ENCODE measurements at regions not wholly inside any gene's neighbourhood (a gene's known extent, or its start where the extent isn't known, plus 50 kb on each side); places are given as distances from the start of the nearest gene placed in this dataset.
"Not testable (repeated sequence)": the region's sequence is repeated elsewhere in the genome, so short reads cannot be mapped to it uniquely, and the experiment has no call there.

GRCh38 chr14:105588236-105588860 is 62.0 kb downstream of the TMEM121 start:
- TF ChIP-seq CTCF (IDR thresholded peaks at IDR 0.05): no peak
- Histone ChIP-seq H3K4me3 (no peak overlapping the region), H3K4me1 (ENCODE audit: control insufficient read depth in 1 of 2, low read depth in 2 of 2) (no peaks in the 10 kb centered on the region), H3K27me3 (replicated peaks; ENCODE audit: insufficient read depth) (no peaks in the 10 kb centered on the region), H3K9me3 (no peaks in the 10 kb centered on the region), H3K36me3 (no peaks in the 10 kb centered on the region), H3K27ac (no peak overlapping the region)
- DNase-seq (ENCODE audit: low spot score): no peak
- ATAC-seq (ENCODE audit: insufficient number of reproducible peaks, low FRiP score, low read depth): no peak

- Histone ChIP-seq H3K36me3 (no peaks in the 10 kb centered on the region), H3K4me3 (no peak overlapping the region), H3K9me3 (no peaks in the 10 kb centered on the region), H3K27me3 (replicated peaks; ENCODE audit: insufficient read depth) (no peaks in the 10 kb centered on the region), H3K4me1 (ENCODE audit: control insufficient read depth in 1 of 2, low read depth in 2 of 2) (no peaks in the 10 kb centered on the region), H3K27ac (no peak overlapping the region)
- ATAC-seq (ENCODE audit: insufficient number of reproducible peaks, low FRiP score, low read depth) (no peak), DNase-seq (ENCODE audit: low spot score) (no peak)
- TF ChIP-seq CTCF (IDR thresholded peaks at IDR 0.05): no peak
Observed at GRCh38 chr14:105589161-105589925, 63.0 kb downstream of the TMEM121 start.

- H3K36me3 ChIP-seq; ATAC-seq (ENCODE audit: insufficient number of reproducible peaks, low FRiP score, low read depth); H3K4me1 ChIP-seq (ENCODE audit: control insufficient read depth in 1 of 2, low read depth in 2 of 2); H3K4me3 ChIP-seq; H3K27me3 ChIP-seq (replicated peaks; ENCODE audit: insufficient read depth); H3K9me3 ChIP-seq; DNase-seq (ENCODE audit: low spot score); H3K27ac ChIP-seq: not testable (repeated sequence)
Observed at GRCh38 chr14:105589926-105590185, 63.5 kb downstream of the TMEM121 start.

- Histone ChIP-seq H3K9me3 (no peaks in the 10 kb centered on the region), H3K27me3 (replicated peaks; ENCODE audit: insufficient read depth) (no peaks in the 10 kb centered on the region)
Observed at GRCh38 chr14:105591052-105591451, 64.7 kb downstream of the TMEM121 start.

GRCh38 chr14:105591792-105592341 is 65.5 kb downstream of the TMEM121 start:
- not testable (repeated sequence) for ATAC-seq (ENCODE audit: insufficient number of reproducible peaks, low FRiP score, low read depth)

More at GRCh38 chr14:105591052-105591451, 64.7 kb downstream of the TMEM121 start:
- Histone ChIP-seq H3K4me1 (ENCODE audit: control insufficient read depth in 1 of 2, low read depth in 2 of 2) (no peaks in the 10 kb centered on the region), H3K36me3 (no peaks in the 10 kb centered on the region), H3K27ac (no peak overlapping the region), H3K4me3 (no peak overlapping the region)
- TF ChIP-seq CTCF (IDR thresholded peaks at IDR 0.05): no peak
- no peak for ATAC-seq (ENCODE audit: insufficient number of reproducible peaks, low FRiP score, low read depth)
- no peak for DNase-seq (ENCODE audit: low spot score)

GRCh38 chr14:105592646-105593045 is 66.3 kb downstream of the TMEM121 start:
- DNase-seq (ENCODE audit: low spot score); H3K9me3 ChIP-seq; H3K36me3 ChIP-seq; ATAC-seq (ENCODE audit: insufficient number of reproducible peaks, low FRiP score, low read depth); H3K4me1 ChIP-seq (ENCODE audit: control insufficient read depth in 1 of 2, low read depth in 2 of 2); H3K4me3 ChIP-seq; H3K27me3 ChIP-seq (replicated peaks; ENCODE audit: insufficient read depth); H3K27ac ChIP-seq: not testable (repeated sequence)

More at GRCh38 chr14:105591792-105592341, 65.5 kb downstream of the TMEM121 start:
- DNase-seq (ENCODE audit: low spot score); H3K9me3 ChIP-seq; H3K27ac ChIP-seq; H3K27me3 ChIP-seq (replicated peaks; ENCODE audit: insufficient read depth); H3K4me1 ChIP-seq (ENCODE audit: control insufficient read depth in 1 of 2, low read depth in 2 of 2); H3K4me3 ChIP-seq; H3K36me3 ChIP-seq: not testable (repeated sequence)

- not testable (repeated sequence) for H3K27me3 ChIP-seq (replicated peaks; ENCODE audit: insufficient read depth); H3K27ac ChIP-seq; DNase-seq (ENCODE audit: low spot score); H3K36me3 ChIP-seq; H3K9me3 ChIP-seq; H3K4me1 ChIP-seq (ENCODE audit: control insufficient read depth in 1 of 2, low read depth in 2 of 2); ATAC-seq (ENCODE audit: insufficient number of reproducible peaks, low FRiP score, low read depth); H3K4me3 ChIP-seq
Observed at GRCh38 chr14:105595346-105595745, 69.0 kb downstream of the TMEM121 start.

- not testable (repeated sequence) for DNase-seq (ENCODE audit: low spot score); H3K4me3 ChIP-seq; H3K4me1 ChIP-seq (ENCODE audit: control insufficient read depth in 1 of 2, low read depth in 2 of 2); H3K27me3 ChIP-seq (replicated peaks; ENCODE audit: insufficient read depth); H3K36me3 ChIP-seq; H3K9me3 ChIP-seq; H3K27ac ChIP-seq; ATAC-seq (ENCODE audit: insufficient number of reproducible peaks, low FRiP score, low read depth)
Observed at GRCh38 chr14:105596374-105596773, 70.0 kb downstream of the TMEM121 start.

GRCh38 chr14:105598040-105598763 is 71.8 kb downstream of the TMEM121 start:
- H3K4me1 ChIP-seq (ENCODE audit: control insufficient read depth in 1 of 2, low read depth in 2 of 2); H3K27ac ChIP-seq; DNase-seq (ENCODE audit: low spot score); H3K36me3 ChIP-seq; ATAC-seq (ENCODE audit: insufficient number of reproducible peaks, low FRiP score, low read depth); H3K27me3 ChIP-seq (replicated peaks; ENCODE audit: insufficient read depth); H3K4me3 ChIP-seq; H3K9me3 ChIP-seq: not testable (repeated sequence)
